HEK293T (cell line): ENCODE measurements at regions not wholly inside any gene's neighbourhood (a gene's known extent, or its start where the extent isn't known, plus 50 kb on each side); places are given as distances from the start of the nearest gene placed in this dataset.

ENCODE experiments used
- BHLHE40 ChIP-seq: fragments of 450-650 bp; IDR thresholded peaks from 2 replicates; pipeline ENCODE4 v1.6.1; 2016; ENCODE audit warnings: mild to moderate bottlenecking, moderate library complexity, borderline replicate concordance
- FOXA1 ChIP-seq: fragments of 450-650 bp; IDR thresholded peaks from 2 replicates; pipeline ENCODE4 v1.6.1; 2016; ENCODE audit warnings: mild to moderate bottlenecking
- FOXK2 ChIP-seq: fragments of 450-650 bp; IDR thresholded peaks from 2 replicates; pipeline ENCODE4 v1.6.1; 2016; ENCODE audit warnings: mild to moderate bottlenecking
- SUZ12 ChIP-seq: fragments of 450-650 bp; IDR thresholded peaks from 2 replicates; pipeline ENCODE4 v1.6.1; 2016; ENCODE audit warnings: mild to moderate bottlenecking
- ZNF384 ChIP-seq: fragments of 450-650 bp; IDR thresholded peaks from 2 replicates; pipeline ENCODE4 v1.6.1; 2016

- TF ChIP-seq FOXA1: no peak
- no peak for TF ChIP-seq ZNF384
- TF ChIP-seq FOXK2: no peak
- TF ChIP-seq BHLHE40: no peak
- no peak for TF ChIP-seq SUZ12
These were observed 361.9 kb downstream of the TTLL7 start for GRCh38 chr1:83637009-83637408.
